M059J (cell line): ENCODE measurements at regions not wholly inside any gene's neighbourhood (a gene's known extent, or its start where the extent isn't known, plus 50 kb on each side); places are given as distances from the start of the nearest gene placed in this dataset.
"Not testable (repeated sequence)": the region's sequence is repeated elsewhere in the genome, so short reads cannot be mapped to it uniquely, and the experiment has no call there.

Experiments used
- DNase-seq: peaks from one replicate; pipeline ENCODE4 v3.0.0-alpha.2; 2012; ENCODE audit warnings: low read depth

DNA sequence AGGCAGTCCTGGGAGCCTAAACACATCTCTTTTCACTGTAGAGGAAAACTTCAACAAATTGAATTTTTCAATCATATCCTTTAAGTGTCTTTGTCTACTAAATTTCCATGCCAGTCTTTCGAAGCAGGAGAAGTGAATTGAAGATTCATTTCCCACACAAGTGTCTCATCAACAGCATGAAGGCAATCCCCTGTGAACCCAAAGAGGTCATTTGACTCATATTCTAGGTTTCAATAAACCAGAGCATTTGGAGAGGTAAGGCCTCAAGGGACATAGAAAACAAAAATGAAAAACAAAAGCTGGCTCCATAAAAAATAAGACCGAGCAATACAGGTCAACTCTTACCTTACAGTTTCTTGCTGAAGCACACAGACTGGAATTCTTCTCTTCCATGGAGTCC lies 94.1 kb upstream of the ATP1B1 start:
- DNase-seq: no peak

DNA sequence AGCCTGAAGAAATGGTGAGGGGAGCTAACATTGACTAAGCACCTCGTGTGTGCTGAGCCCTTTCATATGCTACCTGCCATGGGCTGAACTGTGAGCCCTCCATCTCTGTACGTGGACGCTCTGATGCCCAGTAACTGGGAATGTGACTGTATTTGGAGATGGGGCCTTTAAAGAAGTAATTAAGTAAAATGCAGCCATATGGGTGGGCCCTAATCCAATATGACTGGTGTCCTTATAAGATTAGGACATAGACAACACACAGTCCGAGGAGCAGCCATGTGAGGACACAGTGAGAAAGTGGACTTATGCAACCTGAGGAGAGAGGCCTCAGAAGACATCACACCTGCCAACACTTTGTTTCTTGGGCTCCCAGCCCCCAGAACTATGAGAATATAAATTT lies 92.7 kb upstream of the ATP1B1 start:
- DNase-seq: no peak

DNA sequence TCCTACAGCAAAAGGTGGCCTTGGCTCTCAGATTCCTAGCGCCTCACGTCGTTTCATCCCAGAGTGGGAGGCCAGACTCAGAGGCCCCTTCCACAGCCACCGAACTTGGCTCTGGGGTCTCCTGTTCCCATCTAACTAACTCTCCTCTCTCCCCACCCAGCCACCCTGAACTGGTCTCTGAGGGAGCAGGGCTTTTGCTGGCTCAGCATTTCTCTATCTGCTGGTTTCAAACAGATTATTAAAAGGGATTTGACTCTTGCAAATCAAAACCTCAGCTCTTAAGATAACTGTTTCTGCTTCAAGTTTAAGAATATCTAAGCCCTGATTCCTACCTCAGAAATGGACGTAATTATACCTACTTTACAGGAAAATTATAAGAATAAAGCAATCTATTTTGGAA lies 91.0 kb upstream of the ATP1B1 start:
- DNase-seq: no peak

DNA sequence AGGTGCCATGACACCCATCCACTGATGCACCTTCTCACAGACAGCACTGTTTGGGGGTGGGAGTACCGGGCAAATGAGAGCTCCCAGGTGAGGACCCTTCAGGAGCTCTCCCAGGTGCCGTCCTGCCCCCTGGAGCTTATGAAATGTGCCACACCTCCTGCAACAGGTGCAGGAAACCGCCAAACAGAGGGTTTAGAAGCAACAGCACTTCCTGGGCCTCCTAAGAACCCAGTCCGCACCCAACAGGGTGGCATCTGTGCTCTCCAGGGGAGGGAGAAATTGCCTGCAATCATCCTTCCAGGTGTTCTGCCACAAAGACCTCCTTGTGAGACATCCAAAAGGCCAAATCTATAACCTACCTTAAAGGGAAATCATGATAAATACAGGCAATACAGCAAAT lies 87.7 kb upstream of the ATP1B1 start:
- no peak for DNase-seq

DNA sequence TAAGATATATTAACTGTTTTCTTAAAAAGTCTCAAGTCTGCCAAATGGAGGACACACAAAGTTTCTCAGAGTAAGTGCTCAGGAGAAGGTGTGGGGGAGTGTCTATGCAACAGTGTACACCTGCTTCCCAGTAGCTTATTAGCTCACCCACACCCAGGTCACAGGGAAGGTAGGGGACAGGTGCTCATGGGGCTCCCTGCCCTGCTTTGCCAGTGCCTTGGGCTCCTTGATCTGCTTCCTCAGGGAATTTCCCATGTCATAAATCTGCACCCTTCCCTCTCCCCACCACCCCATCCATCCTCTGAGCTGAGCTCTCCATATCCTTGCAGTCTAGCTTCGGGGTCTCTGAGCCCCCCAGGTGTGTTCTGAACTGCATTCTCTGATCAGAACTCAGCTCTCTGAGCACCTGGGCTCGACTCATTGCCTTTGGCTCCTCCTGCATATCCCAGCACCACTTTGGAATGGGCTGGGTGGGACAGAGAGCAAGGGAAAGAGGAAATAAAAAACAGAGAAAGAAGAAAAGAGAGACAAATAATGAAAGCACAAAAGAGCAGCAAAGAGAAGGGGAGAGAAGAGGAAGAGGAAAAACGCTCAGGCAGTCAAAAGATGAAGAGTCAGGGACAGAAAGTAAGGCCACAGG lies 87.0 kb upstream of the ATP1B1 start:
- DNase-seq: no peak

DNA sequence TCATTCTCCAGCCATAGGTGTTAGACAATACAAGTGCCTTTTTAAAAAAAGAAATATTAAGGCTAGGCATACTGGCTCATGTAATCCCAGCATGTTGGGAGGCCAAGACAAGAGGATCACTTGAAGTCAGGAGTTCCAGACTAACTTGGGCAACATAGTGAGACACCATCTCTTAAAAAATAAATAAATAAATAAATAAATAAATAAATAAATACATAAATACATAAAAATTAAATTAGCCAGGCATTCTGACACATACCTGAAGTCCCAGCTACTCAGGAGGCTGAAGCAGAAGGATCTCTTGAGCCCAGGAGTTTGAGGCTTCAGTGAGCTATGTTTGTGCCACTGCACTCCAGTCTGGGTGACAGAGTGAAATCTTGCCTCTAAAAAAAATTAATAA lies 85.8 kb upstream of the ATP1B1 start:
- DNase-seq: no peak

DNA sequence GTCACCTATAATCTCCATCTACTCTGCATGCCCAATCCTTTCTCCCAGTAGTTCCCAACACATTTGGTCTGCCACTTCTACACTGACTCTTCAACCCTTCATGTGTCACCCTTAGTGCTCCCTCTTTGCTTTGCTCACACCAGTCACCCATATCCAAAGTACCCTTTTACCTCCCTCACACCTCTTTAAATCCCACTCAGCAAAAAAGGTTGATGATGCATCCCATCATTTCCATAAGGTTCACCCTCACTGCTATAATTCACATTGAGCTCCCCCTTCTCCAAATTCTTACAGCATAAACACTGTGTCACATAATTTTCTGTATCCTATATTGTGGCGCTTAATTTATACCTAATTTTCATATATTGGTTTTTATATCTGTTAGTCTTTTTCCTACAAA lies 83.8 kb upstream of the ATP1B1 start:
- no peak for DNase-seq

- DNase-seq: no peak
Observed at GRCh38 chr1:169024255-169024654, 82.2 kb upstream of the ATP1B1 start.

- no peak for DNase-seq
Observed at GRCh38 chr1:169024800-169025271, 81.7 kb upstream of the ATP1B1 start.

GRCh38 chr1:169025412-169025811 lies 81.1 kb upstream of the ATP1B1 start:
- no peak for DNase-seq

- no peak for DNase-seq
Observed at GRCh38 chr1:169027607-169028320, 78.7 kb upstream of the ATP1B1 start.

GRCh38 chr1:169031566-169032224 lies 74.8 kb upstream of the ATP1B1 start:
- DNase-seq: peak; percentile 22

GRCh38 chr1:169041366-169041765 lies 65.1 kb upstream of the ATP1B1 start:
- DNase-seq: no peak

DNA sequence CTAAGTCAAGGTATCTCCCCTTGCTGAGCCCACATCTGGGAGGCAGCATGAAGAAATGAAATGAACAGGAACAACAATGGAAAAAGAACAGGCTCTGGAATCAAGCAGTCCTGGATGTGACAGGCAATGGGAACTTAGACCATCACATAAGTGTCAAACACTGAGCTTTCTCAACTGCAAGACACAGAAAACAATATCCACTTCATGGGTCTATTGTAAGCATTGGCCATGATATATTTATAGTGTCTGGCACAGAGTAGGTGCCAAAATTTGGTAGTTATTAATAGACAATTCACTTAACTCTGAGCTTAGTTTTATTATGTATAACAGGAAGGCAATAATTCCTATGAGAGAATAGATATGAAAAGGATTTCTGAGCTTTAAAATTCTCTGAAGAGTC lies 64.1 kb upstream of the ATP1B1 start:
- no peak for DNase-seq

DNA sequence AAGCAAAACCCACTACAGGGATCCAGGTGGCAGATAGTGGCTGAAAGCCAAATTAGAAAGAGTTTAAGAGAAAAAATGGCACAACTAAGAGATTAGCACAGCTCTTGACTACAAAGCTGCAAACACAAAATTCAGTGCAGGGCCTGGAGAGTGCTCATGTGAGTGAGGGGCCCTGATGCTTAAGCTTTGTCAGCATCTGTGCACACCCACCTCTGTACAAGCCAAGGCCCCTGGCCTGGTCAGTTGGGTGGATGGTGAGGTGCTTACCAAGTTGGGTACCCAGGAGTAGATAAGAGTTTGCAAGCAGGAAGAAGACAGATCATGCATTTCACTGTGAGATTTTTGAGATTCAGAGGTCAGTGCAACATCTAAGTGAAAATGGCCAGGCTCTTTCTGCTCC lies 62.7 kb upstream of the ATP1B1 start:
- no peak for DNase-seq

DNA sequence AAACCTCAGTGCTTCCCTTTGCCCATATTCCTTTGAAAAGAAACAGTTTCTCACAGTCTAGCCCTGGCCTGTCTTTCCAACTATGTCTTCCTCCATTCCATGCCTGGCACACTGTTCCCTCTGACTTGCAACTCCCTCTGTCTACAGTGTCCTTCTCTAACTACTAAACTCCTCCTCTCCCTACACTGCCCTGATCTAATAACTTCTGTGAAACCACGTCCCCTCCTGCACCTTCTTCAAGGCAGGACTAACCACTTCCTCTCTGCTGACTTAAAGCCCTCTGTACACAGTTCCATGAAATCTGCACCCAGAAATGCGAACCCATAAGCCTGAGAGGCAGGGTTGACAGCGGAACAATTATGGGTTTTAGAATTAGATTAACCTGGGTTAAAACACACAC lies 62.2 kb upstream of the ATP1B1 start:
- DNase-seq: peak; percentile 23

GRCh38 chr1:169044971-169045370 lies 61.5 kb upstream of the ATP1B1 start:
- no peak for DNase-seq

DNA sequence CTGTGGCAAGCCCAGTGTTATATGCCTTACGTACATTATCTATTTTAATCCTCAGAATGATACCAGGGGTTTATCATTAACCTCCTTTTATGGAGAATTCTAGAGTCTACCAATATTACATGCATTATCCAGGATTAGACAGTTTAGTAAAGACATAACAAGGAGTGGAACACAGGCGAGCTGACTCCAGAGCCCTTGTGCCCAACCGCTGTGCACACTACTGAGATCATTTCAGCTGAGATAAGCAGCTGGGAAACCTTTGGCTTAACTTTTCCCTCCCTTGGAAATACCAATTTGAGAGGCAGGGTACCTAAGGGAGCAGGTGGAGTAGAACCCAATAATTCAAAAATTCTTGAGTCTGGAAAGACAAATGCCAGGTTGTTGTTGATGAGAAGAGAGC lies 59.8 kb upstream of the ATP1B1 start:
- DNase-seq: no peak

- DNase-seq: no peak
Observed at GRCh38 chr1:169047074-169047473, 59.4 kb upstream of the ATP1B1 start.

GRCh38 chr1:169048043-169048442 lies 58.4 kb upstream of the ATP1B1 start:
- no peak for DNase-seq

DNA sequence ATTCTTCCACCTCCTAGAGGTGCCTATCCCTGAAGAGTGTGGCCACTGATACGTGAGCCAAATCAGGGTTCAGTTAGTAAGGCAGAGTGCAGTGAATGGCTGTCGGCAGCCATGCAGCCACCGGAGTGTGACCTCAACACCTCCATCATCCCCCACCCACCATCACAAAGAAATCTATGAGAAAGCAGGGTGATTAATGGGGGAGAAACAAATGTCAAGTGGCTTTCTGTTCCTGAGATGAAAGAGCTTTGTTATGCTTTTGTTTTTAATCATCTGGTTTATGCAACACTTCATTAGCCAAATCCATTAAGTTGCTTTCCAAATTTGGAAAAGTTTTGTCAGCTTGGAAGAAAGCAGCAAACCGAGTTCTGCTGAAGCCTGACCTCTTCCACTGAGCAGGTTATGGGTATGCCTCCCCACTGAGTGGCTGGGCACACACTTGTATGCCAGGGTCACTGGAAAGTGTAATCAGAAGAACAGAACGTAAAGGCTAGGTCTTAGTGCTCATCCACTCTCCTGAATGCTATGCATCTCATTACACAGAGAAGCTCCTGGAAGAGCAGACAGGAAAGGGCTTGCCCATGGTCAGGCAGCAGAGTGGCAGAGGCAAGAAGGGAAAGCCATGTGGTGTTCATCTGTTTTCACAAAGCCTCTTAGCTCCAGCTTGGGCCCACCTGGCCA lies 57.1 kb upstream of the ATP1B1 start:
- no peak for DNase-seq

DNA sequence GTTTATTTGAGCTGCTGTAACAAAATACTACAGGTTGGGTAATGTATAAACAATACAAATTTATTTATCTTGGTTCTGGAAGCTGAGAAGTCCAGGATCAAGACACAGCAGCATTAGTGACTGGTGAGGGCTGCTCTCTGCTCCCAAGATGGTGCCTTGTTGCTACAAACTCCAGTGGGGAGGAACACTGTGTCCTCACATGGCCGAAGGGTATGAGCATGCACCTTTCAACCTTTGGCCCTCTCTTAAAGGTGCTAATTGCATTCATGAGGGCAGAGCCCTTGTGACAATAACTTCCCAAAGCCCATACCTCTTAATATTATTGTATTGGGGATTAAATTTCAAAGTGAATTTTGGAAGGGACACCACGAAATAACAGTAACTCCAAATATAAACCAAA lies 55.3 kb upstream of the ATP1B1 start:
- DNase-seq: no peak

GRCh38 chr1:169052171-169052570 lies 54.3 kb upstream of the ATP1B1 start:
- not testable (repeated sequence) for DNase-seq
